Cerebellar nuclear complex (tissue), 1 donor: ENCODE measurements at regions not wholly inside any gene's neighbourhood (a gene's known extent, or its start where the extent isn't known, plus 50 kb on each side); places are given as distances from the start of the nearest gene placed in this dataset.
"Not testable (repeated sequence)": the region's sequence is repeated elsewhere in the genome, so short reads cannot be mapped to it uniquely, and the experiment has no call there.

Source experiments
- DNase-seq, 2 experiments: peaks; one replicate each; lab custom pipeline; 2025; lab: John Stamatoyannopoulos, UW

DNA sequence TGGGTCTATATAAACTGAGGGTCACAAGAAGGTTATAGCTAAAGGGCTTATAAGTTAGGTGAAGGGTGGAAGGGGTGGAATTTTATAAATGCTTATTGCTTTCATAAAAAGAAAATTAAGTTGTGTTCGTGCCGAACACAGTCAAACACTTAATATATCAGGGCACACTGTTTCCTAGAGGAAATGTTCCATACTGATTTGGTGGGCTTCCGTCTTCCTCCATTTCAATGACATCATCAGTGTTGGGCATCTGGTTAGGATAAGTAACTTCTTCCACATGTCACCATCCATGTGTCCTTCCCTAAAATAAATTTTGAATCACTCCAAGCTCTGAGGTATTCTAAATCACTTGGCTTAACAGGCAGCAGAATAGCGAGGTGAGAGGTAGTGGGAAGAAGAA is 466.4 kb downstream of the MED13L start:
- DNase-seq: no peak

DNA sequence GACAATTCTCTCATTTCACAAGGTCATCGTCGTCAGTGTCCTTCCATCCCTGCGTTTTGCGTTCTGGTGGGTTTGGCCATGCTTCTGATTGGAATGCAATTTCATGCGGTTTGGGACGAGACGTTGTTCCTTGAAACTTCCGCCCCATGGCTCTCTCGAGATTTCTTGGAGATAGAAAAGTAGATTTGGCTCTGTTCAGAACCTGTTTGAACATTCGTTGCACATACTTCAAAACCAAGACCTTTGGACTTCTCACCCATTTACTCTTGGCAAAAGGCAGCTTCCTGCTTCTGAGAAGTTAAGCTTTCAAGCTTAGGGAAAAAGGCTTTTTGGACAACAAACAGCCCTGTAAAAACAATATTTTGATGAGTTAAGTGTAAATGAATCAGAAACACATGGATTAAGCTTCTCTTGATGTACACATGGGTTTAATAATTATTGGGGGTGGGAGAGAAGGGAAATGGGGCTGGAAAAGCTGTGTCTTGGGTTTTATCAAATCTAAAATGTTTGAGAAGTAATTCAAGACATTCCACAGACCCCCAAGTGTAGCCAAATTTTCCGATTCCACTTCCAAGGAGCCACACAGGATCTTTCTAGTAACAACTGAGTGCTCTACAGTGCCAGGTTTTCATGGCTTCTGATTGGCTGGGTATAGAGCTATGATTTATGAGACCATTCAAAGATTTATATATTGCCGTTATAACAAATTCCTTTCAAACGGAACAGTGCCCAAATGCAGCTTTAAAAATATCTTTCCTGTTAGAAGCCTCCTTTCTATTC is 467.2 kb downstream of the MED13L start:
- DNase-seq: no peak

DNA sequence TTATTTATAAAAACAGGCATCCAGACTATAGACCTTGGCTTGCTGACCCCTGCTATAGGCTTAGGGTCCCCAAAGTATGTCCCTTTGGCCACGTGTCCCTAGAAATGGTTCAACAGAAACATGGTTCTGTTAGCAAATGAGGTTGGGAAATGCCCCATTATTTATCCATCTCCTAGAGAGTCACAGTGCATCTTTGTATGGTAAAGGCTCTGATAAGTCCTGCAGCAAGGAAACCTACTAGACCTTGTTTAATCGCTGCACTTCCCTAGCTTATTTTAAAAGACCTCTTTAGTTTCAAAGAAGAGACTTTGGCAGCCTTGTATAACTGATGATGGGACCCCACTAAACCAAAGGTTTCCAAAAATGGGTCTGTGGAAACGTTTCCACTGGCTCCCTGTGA is 471.5 kb downstream of the MED13L start:
- DNase-seq: no peak

DNA sequence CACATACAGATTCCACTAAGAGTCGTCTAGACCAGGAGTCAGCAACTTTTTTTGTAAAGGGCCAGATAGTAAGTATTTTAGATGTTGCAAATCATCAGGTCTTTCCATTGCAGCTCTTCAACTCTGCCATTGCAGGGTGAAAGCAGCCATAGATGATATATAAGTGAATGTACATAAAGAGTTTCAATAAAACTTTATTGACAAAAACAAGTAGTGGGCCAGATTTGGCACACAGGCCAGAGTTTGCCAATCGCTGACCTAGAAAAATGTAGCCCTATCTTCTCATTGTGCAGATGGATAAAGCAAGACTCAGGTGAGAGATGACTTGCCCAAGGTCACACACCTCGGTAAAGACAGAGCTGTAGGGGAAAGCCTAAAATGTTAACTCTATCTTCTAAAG is 474.7 kb downstream of the MED13L start:
- no peak for DNase-seq

DNA sequence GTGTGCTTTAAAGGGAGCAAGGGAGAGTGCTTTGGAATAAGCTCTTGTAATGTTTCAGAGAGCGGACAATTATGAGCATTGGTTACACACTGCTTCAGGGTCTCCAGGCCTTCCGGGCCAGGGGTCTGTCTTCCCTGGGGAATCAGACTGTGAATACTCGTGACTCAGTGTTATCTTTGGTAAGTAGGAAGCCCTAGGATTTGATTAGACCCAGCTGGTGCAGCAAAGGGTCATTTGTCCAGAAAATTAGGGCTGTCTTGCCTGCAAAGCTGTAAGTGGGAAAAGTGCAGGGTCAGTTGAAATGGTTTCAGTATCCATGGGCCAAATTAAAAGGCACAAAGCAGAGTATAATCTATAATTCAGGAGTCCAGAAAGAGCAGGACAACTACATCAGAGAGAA is 475.6 kb downstream of the MED13L start:
- DNase-seq: no peak

DNA sequence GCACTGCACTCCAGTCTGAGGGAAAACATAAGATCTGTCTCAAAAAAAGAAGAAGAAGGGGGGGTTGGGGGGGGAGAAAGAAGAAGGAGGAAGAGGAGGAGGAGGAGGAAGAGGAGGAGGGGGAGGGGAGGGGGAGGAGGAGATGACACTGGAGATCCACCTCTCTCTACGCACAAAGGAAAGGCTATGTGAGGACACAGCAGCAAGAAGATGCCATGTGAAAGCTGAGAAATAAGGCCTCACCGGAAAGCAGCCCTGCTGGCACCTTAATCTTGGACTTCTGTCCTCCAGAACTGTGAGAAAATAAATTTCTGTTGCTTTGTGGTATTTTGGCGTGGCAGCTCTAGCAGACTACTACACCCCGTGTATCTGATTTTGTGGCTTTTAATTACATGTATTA is 477.9 kb downstream of the MED13L start:
- DNase-seq: no peak

DNA sequence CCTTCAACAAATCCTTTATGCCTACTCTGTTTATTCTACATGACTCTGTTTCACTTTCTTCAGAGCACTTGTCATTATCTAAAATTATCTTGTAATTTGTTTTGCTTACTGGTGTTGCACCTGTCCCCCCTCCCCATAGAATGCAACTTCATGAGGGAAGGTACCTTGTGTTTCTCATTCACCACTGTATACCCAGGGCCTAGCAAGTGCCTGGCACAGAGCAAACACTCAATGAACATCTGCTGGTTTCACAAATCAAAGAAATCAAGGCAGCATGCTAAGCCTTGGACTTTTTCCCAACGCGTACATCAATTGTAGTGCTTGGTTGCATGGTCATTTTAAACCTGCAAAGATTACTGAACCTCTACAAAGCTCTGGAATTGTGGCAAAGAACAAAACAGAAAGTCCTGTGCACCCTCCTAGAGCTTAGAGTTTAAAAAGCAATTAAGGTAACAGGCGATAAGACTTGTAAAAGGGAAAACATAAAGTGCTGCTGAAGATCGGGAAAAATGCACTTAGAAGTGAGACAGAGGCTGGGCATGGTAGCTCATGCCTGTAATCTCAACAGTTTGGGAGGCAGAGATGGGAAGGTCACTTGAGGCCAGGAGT is 479.1 kb downstream of the MED13L start:
- DNase-seq: no peak

DNA sequence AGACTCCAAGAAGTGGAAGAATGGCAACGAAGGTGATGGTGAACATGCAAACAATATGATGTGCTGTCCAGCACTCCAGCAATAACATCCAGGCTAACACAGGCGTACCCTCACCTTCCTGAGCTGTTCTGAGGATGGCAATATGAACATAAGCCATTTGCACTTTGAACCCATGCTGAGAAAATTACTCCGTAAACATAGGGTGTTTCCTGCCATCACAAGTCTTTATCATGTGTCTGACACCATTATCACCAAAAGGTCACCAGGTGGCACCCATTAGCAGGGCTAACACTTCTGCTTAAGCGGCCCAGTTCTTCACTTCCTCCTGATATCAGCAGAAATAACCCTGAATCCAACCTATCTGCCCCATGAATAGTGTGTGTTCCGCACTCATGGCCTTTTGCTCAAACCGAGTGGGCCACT is 482.8 kb downstream of the MED13L start:
- DNase-seq: no peak

DNA sequence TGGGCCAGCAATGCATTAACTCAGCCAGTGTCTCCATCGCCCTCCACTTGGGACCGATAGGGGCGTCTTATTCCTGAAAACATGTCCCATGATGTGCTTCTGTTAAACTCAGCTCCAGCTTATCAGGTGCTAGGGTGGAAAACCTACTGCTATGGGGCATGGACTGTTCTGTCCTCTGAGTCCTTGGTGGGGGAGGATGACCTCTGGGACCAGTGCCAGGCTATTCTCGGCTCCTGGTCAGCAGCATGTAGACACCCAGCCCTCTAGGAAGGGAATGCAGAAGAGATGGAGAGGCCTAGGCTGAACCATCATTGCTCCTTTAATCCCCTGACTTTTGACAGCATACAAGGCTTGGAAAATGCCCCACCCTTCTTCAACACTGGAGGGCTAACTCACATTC is 486.2 kb downstream of the MED13L start:
- DNase-seq: no peak

DNA sequence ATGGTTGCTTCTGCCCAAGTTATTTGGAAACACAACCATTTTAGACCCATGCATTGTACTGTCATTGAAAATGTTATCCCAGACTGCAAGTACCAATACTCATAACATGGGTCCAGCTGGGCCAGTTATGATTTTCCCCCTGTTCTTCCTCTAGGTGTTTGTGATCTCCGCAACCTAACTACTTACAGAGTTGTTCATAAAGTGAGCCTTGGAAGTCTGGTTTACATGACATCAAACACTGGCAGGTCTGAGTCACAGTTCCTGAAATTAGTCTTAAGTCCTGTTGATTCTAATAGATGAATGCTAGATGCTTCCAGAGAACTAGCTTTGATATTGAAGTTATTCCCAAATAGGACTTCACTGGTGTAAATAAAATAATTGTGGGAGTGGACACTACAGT is 487.0 kb downstream of the MED13L start:
- no peak for DNase-seq

DNA sequence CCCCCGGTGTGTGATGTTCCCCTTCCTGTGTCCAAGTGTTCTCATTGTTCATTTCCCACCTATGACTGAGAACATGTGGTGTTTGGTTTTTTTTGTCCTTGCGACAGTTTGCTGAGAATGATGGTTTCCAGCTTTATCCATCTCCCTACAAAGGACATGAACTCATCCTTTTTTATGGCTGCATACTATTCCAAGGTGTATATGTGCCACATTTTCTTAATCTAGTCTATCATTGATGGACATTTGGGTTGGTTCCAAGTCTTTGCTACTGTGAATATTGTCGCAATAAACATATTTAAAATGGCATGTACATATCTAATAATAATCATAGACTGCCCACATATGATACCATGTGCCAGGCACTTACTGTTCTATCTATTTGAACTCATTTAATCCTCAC is 491.0 kb downstream of the MED13L start:
- not testable (repeated sequence) for DNase-seq

DNA sequence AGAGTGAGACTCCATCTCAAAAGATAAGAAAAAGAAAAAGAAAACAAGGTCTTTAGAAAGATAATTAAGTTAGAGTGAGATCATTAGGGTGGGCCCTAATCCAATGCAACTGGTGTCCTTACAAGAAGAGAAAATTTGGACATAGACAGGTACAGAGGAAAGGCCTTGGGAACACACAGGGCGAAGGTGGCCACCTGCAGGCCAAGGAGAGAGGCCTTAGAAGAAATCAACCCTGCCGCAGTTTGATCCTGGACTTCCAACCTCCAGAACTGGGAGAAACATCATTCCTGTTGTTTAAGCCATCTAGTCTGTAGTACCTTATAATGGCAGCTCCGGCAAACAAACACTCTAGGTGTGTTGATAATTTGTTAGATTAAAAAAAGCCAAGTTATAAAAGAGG is 491.9 kb downstream of the MED13L start:
- no peak for DNase-seq

DNA sequence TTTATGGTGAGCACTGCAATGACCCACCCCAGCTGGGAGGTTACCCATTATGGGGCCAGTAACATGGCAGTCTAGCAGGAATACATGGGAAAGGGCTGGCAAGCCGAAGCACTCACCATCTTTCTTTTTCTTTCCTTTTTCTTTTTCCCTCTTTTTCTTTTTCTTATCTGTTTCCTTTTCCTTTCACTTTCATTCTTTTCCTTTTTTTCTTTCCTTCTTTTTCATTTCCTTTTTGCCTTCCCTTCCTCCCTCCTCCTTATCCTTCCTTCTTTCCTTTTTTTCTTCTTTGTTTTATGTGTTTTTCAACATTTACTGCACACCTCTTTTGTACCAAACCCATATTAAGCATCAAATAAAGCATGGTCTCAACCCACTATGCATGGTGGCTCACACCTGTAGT is 501.1 kb downstream of the MED13L start:
- DNase-seq: no peak

DNA sequence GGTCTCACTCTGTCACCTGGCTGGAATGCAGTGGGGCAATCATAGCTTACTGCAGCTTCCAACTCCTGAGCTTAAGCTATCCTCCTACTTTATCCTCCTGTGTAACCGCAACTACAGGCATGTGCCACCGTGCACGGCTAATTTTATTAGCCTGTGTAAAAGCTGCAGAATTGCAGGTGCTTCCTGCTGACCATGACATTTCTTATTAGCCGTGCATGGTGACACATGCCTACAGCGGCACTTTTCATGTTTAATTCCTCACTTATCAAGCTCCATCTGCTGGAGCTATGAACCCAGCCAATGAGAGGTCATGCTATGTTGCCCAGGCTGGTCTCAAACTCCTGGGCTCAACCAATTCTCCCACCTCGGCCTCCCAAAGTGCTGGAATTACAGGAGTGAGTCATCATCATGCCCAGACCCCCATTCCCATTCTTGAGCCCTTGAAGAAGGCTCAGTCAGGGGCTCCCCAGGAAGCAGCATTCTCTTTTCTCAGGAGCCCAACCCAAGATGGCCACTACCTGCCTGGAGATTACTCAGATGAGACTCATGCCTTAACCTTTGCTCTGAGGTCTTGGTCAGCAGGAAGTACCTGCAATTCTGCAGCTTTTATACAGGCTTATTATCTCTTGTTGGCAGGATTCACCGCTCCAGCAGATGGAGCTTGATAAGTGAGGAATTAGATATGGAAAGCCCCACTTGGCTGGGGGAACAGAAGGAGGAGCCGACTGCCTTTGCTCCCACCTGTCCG is 503.2 kb downstream of the MED13L start:
- DNase-seq: no peak

DNA sequence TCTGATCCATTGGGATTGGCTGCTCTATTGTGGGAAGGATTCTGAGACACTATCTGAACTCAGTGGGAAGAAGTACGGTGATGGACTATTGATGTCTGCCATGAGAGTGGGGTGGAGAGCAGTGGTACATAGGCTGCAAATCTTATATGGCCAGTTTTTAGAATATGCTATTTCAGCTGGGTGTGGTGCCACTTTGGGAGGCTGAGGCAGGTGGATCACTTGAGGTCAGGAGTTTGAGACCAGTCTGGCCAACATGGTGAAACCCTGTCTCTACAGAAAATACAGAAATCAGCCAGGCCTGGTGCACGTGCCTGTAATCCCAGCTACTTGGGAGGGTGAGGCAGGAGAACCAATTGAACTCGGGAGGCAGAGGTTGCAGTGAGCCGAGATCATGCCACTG is 505.9 kb downstream of the MED13L start:
- no peak for DNase-seq

DNA sequence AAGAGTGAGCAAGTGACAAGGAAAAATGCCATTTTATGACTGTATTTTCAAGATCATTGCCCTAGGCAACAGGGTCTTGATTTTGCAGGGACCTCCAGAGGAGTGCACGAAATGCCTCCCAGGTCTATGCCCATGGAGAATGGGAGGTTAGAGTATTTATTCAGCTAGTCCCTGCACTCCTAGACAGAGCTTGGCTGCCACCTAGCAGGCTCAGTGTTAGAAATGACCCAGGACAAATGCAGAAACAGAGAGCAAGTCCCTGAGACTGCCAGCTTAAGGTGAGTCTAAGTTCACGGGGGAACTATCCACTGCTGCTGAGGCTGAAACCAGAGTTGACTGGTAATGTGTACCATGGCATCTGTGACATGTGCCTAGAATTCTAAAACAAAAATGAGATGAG is 506.4 kb downstream of the MED13L start:
- DNase-seq: no peak

DNA sequence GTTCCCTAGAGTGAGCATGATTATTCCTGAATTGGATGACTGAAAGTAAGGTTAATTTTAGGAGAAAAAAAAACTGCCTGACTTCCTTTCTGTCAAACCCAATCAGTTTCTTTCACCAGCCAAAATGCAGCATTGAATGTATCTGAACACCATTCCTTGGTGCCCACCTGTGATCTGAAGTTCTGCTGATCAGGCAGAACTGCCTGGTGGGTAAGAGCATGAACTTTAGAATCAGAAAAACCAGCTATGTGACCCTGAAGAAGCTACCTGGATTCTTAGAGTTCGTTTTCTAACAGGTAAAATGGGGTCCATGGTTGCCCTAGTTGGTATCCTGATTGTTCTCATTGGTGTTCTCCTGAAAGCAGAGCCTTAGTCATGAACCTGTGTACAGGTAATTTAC is 506.9 kb downstream of the MED13L start:
- DNase-seq: no peak

DNA sequence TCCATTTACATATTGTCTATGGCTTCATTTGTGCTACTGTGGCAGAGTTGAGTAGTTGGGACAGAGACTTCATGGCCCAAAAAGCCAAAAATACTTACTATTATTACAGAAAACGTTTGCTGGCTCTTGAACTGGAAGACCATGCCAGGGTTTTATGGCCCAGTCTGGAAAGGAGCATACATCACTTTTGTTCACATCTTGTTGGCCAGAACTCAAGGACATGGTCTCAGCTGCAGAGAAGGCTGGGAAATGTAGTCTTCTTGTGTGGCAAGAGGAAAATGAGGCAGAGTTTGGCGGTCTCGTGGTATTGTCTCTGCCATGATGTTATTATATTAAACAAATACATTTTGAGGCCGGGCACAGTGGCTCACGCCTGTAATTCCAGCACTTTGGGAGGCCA is 509.6 kb downstream of the MED13L start:
- no peak for DNase-seq

DNA sequence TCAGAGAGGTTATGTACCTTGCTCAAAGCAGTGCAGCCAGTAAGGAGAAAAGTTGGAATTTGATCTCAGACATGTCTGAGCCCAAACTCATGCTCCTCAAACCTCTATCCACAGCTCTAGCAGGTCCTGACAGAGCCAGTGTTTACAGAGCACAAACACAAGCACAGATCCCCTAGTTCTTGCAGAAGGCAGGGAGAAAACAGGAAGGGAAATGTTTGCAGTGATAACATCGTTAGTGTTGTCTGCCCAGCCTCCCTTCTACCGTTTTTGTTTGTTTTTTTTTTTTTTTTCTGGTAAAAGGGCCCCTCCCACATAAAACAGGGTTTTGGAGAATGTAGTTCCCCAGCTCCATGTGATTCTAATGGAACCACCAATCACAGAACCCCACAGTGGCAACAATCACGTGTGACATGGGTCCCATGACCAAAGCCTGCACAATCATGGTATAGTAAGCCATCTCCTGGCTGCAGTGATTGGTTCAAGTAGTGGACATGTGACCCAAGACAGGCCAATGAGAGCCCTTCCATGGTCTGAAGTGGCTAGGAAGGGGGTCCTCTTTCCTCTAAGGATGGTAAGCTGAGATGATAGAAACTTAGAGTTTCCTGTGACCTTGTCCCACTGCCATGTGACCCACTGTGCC is 513.4 kb downstream of the MED13L start:
- DNase-seq: no peak

DNA sequence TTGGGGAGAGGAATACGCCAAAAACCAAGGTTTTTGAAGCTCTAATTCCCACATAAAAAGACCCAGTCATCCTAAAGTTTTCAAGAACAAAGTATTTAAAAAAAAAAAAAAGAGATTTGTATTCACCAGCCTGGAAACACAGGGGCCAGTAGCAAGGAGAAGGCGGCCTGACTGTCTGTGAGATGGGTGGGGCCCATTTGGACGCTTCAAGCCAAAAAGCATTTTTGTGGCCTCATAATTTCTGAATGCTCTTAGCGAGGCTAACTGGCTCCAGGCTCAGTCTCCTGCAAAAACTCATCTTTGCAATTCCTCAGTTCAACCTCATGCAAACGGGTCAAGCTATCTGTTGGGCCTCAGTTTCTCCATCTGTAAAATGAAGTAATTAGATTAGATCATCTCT is 514.1 kb downstream of the MED13L start:
- DNase-seq: no peak

DNA sequence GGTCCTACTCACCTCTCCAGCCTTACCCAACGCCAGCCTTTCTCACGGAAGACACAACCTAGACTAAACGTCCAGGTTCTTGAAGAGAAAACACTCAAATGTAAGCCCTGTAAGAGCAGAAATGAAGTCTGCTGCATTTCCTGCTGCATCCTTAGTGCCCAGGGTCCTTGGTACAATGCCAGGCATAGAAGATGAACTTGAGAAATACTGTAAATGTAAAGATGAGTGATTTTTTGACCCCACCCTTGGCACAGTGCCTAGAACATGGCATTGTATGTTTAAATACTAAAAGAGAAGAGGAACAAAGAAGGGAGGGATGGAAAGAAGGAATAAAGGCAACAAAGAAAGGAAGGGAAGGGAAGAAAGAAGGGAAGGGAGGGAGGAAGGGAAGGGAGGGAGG is 514.6 kb downstream of the MED13L start:
- no peak for DNase-seq

DNA sequence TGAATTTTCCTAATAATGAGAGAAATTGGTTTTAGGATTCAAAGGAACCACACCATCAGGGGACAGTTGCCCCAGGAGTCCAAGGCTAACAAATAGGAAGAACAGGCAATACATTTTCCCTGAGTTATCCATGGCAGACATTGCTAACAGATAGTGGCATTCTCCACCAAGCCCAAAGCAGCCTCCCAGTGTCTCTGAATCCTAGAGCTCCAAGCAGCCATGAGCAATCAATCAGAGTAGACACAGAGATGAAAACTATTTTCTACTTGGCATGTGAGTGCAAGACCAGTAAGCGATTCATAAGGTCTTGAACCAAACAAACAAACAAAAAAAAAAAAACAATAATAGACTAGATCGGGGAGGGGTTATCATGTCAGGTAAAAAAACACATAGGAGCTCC is 515.7 kb downstream of the MED13L start:
- DNase-seq: no peak

DNA sequence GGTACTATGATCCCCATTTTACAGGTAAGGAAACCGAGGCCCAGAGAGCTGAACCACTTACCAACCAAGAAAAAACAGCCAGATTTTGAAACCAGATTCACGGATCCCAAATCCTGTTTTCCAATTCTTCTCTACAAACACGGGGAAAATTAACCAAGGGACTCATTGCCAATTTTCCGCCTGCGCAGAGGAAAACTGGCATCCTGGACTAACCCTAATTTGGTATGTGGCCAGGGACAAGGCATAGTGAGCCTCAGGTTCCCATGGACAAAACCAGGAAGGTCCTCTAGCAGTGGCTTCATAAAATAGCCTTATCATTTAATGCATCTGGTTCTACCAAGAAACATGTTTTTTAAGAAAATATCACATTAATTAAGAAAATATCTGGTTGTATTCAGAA is 517.3 kb downstream of the MED13L start:
- DNase-seq: no peak
